ENCODE measurements at regions not wholly inside any gene's neighbourhood (a gene's known extent, or its start where the extent isn't known, plus 50 kb on each side); places are given as distances from the start of the nearest gene placed in this dataset.

- no peak for DNase-seq (ENCODE audit: low read depth)
- no peak for TF ChIP-seq CTCF (IDR thresholded peaks at IDR 0.05; ENCODE audit: low read length, missing control alignments)
- H3K4me3 ChIP-seq (replicated peaks; ENCODE audit: low read depth, low read length), result no peak overlapping the region
Observed at GRCh38 chr6:113380591-113380990, 476.6 kb upstream of the MARCKS start.

- DNase-seq (ENCODE audit: low read depth), result no peak
- no peak overlapping the region for H3K4me3 ChIP-seq (replicated peaks; ENCODE audit: low read depth, low read length)
- no peak for TF ChIP-seq CTCF (IDR thresholded peaks at IDR 0.05; ENCODE audit: low read length, missing control alignments)
Observed at GRCh38 chr6:113381232-113381631, 475.9 kb upstream of the MARCKS start.

GRCh38 chr6:113381959-113382358 is 475.2 kb upstream of the MARCKS start:
- no peak for TF ChIP-seq CTCF (IDR thresholded peaks at IDR 0.05; ENCODE audit: low read length, missing control alignments)
- peak; percentile 86 for DNase-seq (ENCODE audit: low read depth)
- H3K4me3 ChIP-seq (replicated peaks; ENCODE audit: low read depth, low read length), result no peak overlapping the region

- no peak for DNase-seq (ENCODE audit: low read depth)
- H3K4me3 ChIP-seq (replicated peaks; ENCODE audit: low read depth, low read length), result no peak overlapping the region
- TF ChIP-seq CTCF (IDR thresholded peaks at IDR 0.05; ENCODE audit: low read length, missing control alignments), result no peak
Observed at GRCh38 chr6:113383701-113384100, 473.4 kb upstream of the MARCKS start.

GRCh38 chr6:113385020-113385431 is 472.1 kb upstream of the MARCKS start:
- no peak overlapping the region for H3K4me3 ChIP-seq (replicated peaks; ENCODE audit: low read depth, low read length)
- TF ChIP-seq CTCF (IDR thresholded peaks at IDR 0.05; ENCODE audit: low read length, missing control alignments), result no peak
- DNase-seq (ENCODE audit: low read depth), result no peak

- no peak overlapping the region for H3K4me3 ChIP-seq (replicated peaks; ENCODE audit: low read depth, low read length)
- no peak for TF ChIP-seq CTCF (IDR thresholded peaks at IDR 0.05; ENCODE audit: low read length, missing control alignments)
- DNase-seq (ENCODE audit: low read depth), result no peak
Observed at GRCh38 chr6:113388996-113389395, 468.1 kb upstream of the MARCKS start.

- no peak for DNase-seq (ENCODE audit: low read depth)
- no peak overlapping the region for H3K4me3 ChIP-seq (replicated peaks; ENCODE audit: low read depth, low read length)
- TF ChIP-seq CTCF (IDR thresholded peaks at IDR 0.05; ENCODE audit: low read length, missing control alignments), result no peak
Observed at GRCh38 chr6:113392551-113393055, 464.5 kb upstream of the MARCKS start.
